ENCODE measurements at regions not wholly inside any gene's neighbourhood (a gene's known extent, or its start where the extent isn't known, plus 50 kb on each side); places are given as distances from the start of the nearest gene placed in this dataset.

DNA sequence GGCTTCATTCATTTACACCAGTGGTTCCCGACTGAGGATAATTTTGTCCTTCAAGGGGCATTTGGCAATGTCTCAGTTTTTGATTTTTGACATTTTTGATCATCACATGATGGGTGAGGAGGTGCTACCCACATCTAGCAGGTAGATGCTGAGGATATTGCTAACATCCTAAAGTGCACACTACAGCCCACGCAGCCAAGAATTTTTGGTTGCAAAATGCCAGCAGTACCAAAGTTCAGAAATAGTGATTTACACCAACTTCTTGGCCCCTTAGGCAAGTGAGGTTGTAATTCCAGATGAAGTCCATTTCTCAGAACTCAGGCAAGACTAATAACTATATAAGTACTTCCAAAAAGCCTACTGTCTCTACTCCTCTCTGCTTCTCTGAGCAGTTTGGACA is 80.1 kb upstream of the TSHZ2 start:
- no peak for DNase-seq (ENCODE audit: low read depth, low spot score)
- CTCF ChIA-PET: no interaction called here
- H3K4me3 ChIP-seq (ENCODE audit: low read depth, low read length): no peak overlapping the region
- TF ChIP-seq, protein P1, sequence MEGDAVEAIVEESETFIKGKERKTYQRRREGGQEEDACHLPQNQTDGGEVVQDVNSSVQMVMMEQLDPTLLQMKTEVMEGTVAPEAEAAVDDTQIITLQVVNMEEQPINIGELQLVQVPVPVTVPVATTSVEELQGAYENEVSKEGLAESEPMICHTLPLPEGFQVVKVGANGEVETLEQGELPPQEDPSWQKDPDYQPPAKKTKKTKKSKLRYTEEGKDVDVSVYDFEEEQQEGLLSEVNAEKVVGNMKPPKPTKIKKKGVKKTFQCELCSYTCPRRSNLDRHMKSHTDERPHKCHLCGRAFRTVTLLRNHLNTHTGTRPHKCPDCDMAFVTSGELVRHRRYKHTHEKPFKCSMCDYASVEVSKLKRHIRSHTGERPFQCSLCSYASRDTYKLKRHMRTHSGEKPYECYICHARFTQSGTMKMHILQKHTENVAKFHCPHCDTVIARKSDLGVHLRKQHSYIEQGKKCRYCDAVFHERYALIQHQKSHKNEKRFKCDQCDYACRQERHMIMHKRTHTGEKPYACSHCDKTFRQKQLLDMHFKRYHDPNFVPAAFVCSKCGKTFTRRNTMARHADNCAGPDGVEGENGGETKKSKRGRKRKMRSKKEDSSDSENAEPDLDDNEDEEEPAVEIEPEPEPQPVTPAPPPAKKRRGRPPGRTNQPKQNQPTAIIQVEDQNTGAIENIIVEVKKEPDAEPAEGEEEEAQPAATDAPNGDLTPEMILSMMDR (IDR thresholded peaks at IDR 0.05; ENCODE audit: insufficient read depth, low read length, missing control alignments): no peak
- POLR2A ChIA-PET: no interaction called here

DNA sequence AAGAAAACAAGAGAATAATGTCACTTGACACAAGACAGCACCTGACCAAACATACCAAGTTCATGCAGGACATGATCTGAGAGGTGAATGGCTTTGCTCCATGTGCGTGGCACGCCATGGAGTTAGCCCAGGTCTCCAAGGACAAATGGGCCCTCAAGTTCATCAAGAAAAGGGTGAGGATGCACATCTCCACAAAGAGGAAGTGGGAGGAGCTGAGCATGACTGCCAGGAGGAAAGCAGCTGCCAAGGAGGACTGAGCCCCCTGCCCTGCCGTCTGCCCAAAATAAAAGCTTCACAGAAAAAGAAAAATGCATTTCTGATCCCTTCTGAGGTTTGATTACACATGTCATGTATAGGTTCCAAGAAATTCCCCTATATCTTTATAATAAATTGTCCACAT is 82.0 kb upstream of the TSHZ2 start:
- POLR2A ChIA-PET: no interaction called here
- TF ChIP-seq, protein P1 (IDR thresholded peaks at IDR 0.05; ENCODE audit: insufficient read depth, low read length, missing control alignments): no peak
- CTCF ChIA-PET: no interaction called here
- no peak overlapping the region for H3K4me3 ChIP-seq (ENCODE audit: low read depth, low read length)
- no peak for DNase-seq (ENCODE audit: low read depth, low spot score)

DNA sequence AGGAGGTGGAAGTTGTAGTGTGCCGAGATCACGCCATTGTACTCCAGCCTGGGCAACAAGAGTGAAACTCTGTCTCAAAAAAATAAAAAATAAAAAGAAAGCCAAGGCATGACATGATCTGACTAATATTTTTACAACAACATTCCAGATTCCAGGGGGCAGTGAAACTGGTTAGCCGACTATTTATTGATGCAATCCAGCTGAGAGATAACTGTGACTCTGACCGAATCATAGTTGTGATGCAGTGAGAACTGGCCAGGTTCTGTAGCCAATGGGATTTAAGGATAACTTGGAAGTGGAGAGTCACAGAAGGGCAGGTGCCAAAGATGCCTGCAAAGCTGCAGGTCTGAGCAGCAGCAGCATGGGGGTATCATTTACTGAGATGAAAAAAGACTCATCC is 82.9 kb upstream of the TSHZ2 start:
- POLR2A ChIA-PET: no interaction called here
- TF ChIP-seq, protein P1 (IDR thresholded peaks at IDR 0.05; ENCODE audit: insufficient read depth, low read length, missing control alignments): no peak
- no peak for DNase-seq (ENCODE audit: low read depth, low spot score)
- CTCF ChIA-PET: no interaction called here
- H3K4me3 ChIP-seq (ENCODE audit: low read depth, low read length): no peak overlapping the region

DNA sequence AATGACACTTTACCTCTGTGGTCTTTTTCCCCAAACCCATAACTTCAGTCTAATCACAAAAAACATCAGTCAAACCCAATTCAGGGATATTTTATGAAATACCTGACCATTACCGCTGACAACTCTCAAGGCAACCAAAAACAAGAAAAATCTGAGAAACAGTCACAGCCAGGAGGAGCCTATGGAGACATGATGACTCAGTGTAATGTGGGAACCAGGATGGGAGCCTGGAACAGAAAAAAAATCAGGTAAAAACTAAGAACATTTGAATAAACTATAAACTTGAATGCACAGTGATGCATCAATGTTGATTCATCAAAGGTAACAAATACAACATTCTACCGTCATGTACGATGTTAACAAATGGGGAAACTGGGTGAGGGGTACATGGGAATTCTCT is 84.1 kb upstream of the TSHZ2 start:
- POLR2A ChIA-PET: no interaction called here
- TF ChIP-seq, protein P1 (IDR thresholded peaks at IDR 0.05; ENCODE audit: insufficient read depth, low read length, missing control alignments): no peak
- CTCF ChIA-PET: no interaction called here
- no peak overlapping the region for H3K4me3 ChIP-seq (ENCODE audit: low read depth, low read length)
- DNase-seq (ENCODE audit: low read depth, low spot score): no peak

DNA sequence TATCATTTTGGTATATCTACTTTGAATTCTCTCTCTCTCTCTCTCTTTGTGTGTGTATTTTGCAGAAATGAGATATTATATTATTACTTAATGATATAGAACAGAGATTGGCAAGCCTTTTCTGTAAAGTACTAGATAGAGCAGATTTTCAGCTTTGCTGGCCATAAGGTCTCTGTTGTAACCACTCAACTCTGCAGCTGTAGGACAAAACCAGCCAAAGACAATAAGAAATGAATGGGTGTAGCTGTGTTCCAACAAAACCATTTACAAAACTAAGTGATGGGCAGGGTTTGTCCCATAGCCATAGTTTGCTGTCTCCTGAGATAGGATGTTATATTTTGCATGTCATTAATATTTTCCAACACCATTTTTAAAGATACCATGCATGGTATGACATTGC is 91.2 kb upstream of the TSHZ2 start:
- TF ChIP-seq, protein P1 (IDR thresholded peaks at IDR 0.05; ENCODE audit: insufficient read depth, low read length, missing control alignments): no peak
- H3K4me3 ChIP-seq (ENCODE audit: low read depth, low read length): no peak overlapping the region
- ChIA-PET CTCF (no interaction called here), POLR2A (no interaction called here)
- no peak for DNase-seq (ENCODE audit: low read depth, low spot score)

DNA sequence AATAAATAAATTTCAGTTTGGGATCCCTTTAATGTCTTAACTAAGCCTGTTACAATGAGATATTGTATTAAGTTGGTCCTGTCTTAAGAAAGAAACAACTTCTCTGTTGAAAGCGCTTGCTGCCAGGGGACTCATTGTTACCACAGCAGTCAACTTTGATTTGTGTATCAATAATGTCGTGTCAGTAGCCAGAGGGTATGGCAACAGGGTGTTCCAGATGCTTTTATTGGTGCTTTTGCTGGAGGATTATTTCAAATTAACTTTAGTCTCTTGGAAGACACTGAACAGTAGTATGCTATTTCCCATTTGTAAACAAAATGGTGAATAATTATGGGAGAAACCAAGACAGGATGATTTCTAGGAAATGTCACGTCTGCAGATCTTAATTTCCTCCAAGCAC is 91.9 kb upstream of the TSHZ2 start:
- CTCF ChIA-PET: no interaction called here
- POLR2A ChIA-PET: no interaction called here
- TF ChIP-seq, protein P1 (IDR thresholded peaks at IDR 0.05; ENCODE audit: insufficient read depth, low read length, missing control alignments): no peak

More for the DNA sequence above, 91.9 kb upstream of the TSHZ2 start:
- DNase-seq (ENCODE audit: low read depth, low spot score): no peak
- no peak overlapping the region for H3K4me3 ChIP-seq (ENCODE audit: low read depth, low read length)
